GM18951 (cell line): ENCODE measurements at regions not wholly inside any gene's neighbourhood (a gene's known extent, or its start where the extent isn't known, plus 50 kb on each side); places are given as distances from the start of the nearest gene placed in this dataset.
"Not testable (repeated sequence)": the region's sequence is repeated elsewhere in the genome, so short reads cannot be mapped to it uniquely, and the experiment has no call there.

Experiments used
- POLR2A ChIP-seq: IDR thresholded peaks from 4 replicates; pipeline ENCODE4 v1.6.1; 2011; ENCODE audit warnings: mild to moderate bottlenecking; ENCODE audit not compliant: insufficient read length, insufficient read depth; ENCODE audit errors: extremely low read depth
- in situ Hi-C: fragments of 300-500 bp; cut with MboI; formaldehyde crosslinking; loops from one replicate; pipeline ENCODE4 v1.12.0; 2022; ENCODE audit warnings: low sequenced_read_pairs, mixed read lengths, inconsistent platforms; ENCODE audit not compliant: unreplicated experiment

DNA sequence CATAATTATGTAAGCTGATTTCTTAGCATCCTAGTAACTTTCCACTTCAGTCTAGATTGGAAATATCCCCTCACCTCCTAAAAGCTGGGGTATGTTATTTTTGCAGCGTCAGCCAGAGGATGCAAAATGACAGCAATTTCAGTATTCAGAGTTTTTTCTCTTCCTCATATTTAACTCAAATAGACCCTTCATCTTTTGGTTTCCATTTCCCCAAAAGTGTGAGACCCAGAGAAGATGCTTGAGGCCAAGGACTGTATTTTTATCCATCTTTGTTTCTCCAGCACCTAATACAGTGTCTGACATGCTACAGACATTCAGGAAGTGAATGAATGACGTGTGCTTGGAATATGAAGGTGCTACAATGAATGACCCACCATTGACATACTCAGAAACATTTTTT is 75.5 kb upstream of the RANBP3L start:
- TF ChIP-seq POLR2A, result no peak
- in situ Hi-C loops, result no loop called here

DNA sequence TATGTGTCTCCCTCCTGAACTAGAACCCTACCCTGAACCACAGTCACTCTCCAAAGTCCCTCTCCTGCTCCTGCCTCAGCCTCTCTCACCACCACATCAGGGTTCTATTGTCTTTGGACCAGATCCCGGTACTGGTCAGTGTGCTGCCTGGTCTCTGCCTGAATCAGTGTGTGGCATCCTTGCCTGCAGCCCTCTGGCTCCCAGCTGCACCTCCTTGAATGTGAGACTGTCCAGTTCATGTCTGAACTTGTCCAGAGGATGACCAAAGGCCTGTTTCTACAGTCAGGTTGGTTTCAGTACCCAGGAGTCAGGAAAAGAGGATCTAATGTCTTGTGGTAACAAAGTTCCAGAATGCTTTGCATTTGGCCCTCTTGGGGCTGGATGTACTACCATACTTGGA is 76.8 kb upstream of the RANBP3L start:
- in situ Hi-C loops, result no loop called here
- no peak for TF ChIP-seq POLR2A

GRCh38 chr5:36382890-36383289 is 81.2 kb upstream of the RANBP3L start:
- no peak for TF ChIP-seq POLR2A
- in situ Hi-C loops, result no loop called here

GRCh38 chr5:36383942-36384341 is 82.2 kb upstream of the RANBP3L start:
- no peak for TF ChIP-seq POLR2A
- in situ Hi-C loops, result no loop called here

DNA sequence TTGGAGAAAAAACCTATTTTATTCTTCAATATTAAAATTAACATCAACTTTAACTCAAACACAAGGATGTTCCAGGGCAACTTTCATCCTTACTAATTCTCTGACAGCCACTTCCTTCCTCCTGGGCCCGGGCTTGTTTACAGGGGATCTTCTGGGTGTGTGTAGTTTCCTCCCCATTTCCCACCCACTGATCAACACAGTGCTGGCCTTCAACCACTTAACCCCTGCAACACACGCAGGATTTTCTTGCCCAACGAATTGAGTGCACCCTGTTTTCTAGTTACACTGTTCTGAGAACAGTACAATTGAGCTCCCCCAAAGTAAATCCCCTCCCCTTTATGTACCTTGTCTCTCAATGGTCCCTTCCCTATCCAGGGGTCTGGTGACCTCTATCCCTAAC is 83.1 kb upstream of the RANBP3L start:
- in situ Hi-C loops, result no loop called here
- TF ChIP-seq POLR2A, result no peak

GRCh38 chr5:36385495-36385894 is 83.8 kb upstream of the RANBP3L start:
- in situ Hi-C loops, result no loop called here
- no peak for TF ChIP-seq POLR2A

DNA sequence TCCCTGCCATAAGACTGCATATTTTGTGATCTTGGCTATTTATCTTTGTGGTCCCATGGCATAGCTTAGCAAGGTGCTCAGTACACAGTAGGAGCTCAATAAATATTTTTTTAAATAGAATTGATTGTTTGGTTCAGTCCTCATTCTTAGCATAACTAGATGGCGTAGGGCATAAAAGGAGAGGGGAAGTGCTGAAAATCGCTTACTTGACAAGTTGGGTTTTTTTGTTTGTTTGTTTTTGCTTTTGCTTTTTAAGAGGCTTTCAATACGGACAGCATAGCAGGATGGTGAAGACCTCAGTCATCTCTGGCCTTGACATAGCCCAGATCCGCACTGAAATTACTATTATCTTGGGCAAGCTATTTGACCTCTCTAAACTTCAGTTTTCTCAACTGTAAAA is 86.6 kb upstream of the RANBP3L start:
- no peak for TF ChIP-seq POLR2A
- in situ Hi-C loops, result no loop called here

- in situ Hi-C loops, result no loop called here
- TF ChIP-seq POLR2A, result no peak
These were observed 87.5 kb upstream of the RANBP3L start for GRCh38 chr5:36389245-36389644.

- in situ Hi-C loops, result no loop called here
- TF ChIP-seq POLR2A, result no peak
These were observed 88.9 kb upstream of the RANBP3L start for GRCh38 chr5:36390640-36391039.

- in situ Hi-C loops, result no loop called here
These were observed 90.5 kb upstream of the RANBP3L start for GRCh38 chr5:36392186-36392585.

DNA sequence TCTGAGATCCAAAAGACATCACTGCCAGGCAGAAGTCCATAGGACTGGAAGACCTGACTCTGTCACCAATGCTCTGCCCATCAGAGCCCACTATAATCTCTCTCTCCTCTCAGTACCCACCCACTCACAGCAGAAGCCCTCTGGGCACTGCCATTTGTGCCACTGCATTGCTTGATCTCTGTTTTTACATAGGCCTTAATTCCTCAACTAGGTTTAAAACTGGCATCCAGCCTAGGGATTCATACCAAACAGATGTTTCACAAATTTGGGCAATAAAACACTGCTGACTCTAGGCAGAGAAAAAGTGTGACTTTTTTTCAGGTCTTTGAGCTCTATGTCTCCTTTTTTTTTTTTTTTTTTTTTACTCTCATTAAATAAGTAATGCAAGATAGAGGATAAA is 91.1 kb upstream of the RANBP3L start:
- in situ Hi-C loops, result no loop called here
- TF ChIP-seq POLR2A, result no peak

More at GRCh38 chr5:36392186-36392585, 90.5 kb upstream of the RANBP3L start:
- no peak for TF ChIP-seq POLR2A

- in situ Hi-C loops, result no loop called here
- no peak for TF ChIP-seq POLR2A
These were observed 92.1 kb upstream of the RANBP3L start for GRCh38 chr5:36393656-36394428.

- in situ Hi-C loops, result no loop called here
- TF ChIP-seq POLR2A, result no peak
These were observed 93.6 kb upstream of the RANBP3L start for GRCh38 chr5:36395260-36395659.

- in situ Hi-C loops, result not testable (repeated sequence)
These were observed 94.2 kb upstream of the RANBP3L start for GRCh38 chr5:36395947-36396346.

DNA sequence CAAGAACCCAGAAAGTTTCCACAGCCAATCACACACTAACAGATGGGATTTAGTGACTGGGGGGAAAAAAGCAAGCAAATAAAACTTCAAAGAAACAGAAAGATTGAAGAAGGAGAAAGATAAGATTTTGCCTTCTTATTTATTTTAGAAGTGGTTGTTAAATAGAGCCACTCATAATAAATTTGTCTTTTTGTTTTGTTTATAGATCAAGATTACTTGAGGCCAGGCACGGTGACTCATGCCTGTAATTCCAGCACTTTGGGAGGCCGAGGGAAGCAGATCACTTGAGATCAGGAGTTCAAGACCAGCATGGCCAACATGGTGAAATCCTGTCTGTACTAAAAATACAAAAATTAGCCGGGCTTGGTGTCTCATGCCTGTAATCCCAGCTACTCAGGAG is 94.9 kb upstream of the RANBP3L start:
- in situ Hi-C loops, result no loop called here

DNA sequence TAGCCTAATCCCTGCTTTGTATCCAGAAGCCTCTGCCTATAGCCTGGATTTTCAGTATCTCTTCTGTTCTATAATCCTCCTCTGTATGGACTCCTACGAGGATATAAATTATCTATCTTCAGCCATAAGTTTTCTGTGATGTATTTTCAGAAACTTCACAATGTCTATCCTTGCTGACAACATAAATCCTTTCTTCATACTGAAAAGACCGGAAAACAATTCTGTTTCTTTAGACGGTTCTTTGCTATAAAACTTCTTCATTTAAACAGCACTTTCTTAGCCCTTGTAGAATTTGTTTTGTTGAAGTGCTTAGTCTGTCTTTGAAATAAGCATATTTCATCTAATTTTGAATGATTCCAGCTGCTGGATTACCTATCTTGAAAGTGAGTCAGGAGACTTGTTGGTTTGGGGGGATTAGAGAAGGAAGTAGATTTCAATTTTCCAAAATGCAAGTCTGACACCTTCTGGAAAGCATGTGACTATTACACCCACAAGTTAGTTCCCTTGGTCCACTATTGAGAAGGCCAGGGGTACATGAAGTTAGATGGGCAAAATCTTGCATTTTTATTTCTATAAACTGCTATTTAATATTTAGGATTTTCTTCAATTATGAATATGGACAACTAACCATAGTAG is 96.3 kb upstream of the RANBP3L start:
- in situ Hi-C loops, result no loop called here
- no peak for TF ChIP-seq POLR2A

More for the DNA sequence above, 94.9 kb upstream of the RANBP3L start:
- TF ChIP-seq POLR2A, result no peak
